ENCODE measurements at regions not wholly inside any gene's neighbourhood (a gene's known extent, or its start where the extent isn't known, plus 50 kb on each side); places are given as distances from the start of the nearest gene placed in this dataset.

DNA sequence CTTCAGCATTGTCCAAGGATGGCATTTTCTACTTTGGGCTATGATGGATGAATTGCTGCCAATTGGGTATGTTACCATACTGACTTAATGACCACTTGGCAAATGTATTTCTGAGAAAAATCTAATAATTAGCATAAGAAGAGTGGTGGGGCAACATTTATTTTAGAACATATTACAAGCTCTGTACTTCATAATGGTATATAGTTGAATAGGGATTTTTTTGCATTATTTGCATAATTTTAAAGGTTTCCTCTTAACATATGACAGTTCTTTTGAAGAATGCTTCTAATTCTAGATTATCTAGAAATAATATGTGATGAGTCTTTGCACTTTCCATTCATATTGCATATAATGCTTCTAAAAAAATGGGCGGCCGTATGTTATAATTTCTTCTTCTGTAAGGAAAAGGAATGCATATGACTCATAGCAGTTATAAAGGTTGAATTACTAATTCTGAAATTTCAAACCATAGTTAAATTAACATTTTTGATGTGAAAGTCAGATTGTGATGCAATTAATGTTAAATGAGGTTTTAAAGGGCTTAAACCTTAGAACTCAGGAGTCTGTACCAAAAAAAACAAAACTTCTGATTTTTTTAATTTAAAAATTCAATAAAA, 1652.3 kb upstream of the SLC39A10 start:
- Histone ChIP-seq H3K4me1 (replicated peaks) (no peaks in the 10 kb centered on the region), H3K36me3 (no peaks in the 10 kb centered on the region), H3K4me3 (no peak overlapping the region), H3K27me3 (replicated peaks) (no peaks in the 10 kb centered on the region), H3K9me3 (replicated peaks) (no peaks in the 10 kb centered on the region; the same call in 1 of the 2 replicates), H3K27ac (no peak overlapping the region)
- no peak for DNase-seq (ENCODE audit: low read depth in 1 of 2, low spot score in 2 of 2)

DNA sequence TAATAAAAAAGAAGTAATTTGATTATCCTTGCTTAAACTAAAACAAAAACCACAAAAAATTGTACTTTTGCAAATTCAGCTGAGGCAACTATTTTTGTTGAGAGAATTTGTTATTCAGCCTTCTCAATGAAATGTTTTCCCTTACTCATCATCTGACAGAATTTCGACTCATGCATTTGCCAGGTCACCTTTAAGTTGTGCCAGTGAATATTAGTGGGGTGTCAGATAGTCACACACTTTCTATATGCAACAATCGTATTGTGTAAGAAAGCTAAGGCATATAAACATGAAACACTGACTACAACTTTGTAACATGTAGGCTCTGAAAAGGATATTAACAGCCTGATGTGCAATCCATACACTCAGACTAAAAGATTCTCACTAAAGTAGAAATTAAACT, 1653.1 kb upstream of the SLC39A10 start:
- Histone ChIP-seq H3K27ac (no peak overlapping the region), H3K27me3 (replicated peaks) (no peaks in the 10 kb centered on the region), H3K4me1 (replicated peaks) (no peaks in the 10 kb centered on the region), H3K9me3 (replicated peaks) (no peaks in the 10 kb centered on the region; the same call in 1 of the 2 replicates), H3K4me3 (no peak overlapping the region), H3K36me3 (no peaks in the 10 kb centered on the region)
- no peak for DNase-seq (ENCODE audit: low read depth in 1 of 2, low spot score in 2 of 2)

DNA sequence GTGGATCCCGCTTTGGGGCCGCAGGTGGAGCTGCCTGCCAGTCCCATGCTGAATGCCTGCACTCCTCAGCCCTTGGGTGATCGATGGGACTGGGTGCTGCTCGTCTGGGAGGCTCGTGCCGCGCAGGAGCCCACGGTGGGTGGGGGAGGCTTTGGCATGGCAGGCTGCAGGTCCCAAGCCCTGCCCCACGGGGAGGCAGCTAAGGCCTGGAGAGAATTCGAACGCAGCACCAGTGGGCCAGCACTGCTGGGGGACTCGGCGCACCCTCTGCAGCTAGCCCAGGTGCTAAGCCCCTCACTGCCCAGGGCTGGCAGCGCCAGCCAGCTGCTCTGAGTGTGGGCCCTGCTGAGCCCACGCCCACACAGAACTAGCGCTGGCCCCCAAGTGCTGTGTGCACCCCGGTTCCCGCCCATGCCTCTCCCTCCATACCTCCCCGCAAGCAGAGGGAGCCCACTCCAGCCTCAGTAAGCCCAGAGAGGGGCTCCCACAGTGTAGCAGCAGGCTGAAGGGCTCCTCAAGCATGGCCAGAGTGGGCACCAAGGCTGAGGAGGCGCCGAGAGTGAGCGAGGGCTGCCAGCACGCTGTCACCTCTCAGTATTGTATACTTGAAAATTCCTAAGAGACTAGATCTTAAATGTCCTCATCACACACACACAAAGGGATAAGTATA, 1654.2 kb upstream of the SLC39A10 start:
- H3K27me3 ChIP-seq (replicated peaks) = no peaks in the 10 kb centered on the region
- H3K4me3 ChIP-seq = no peak overlapping the region
- DNase-seq (ENCODE audit: low read depth in 1 of 2, low spot score in 2 of 2) = no peak
- H3K4me1 ChIP-seq (replicated peaks) = no peaks in the 10 kb centered on the region
- H3K27ac ChIP-seq = no peak overlapping the region
- H3K9me3 ChIP-seq (replicated peaks) = no peaks in the 10 kb centered on the region; the same call in 1 of the 2 replicates
- no peaks in the 10 kb centered on the region for H3K36me3 ChIP-seq

DNA sequence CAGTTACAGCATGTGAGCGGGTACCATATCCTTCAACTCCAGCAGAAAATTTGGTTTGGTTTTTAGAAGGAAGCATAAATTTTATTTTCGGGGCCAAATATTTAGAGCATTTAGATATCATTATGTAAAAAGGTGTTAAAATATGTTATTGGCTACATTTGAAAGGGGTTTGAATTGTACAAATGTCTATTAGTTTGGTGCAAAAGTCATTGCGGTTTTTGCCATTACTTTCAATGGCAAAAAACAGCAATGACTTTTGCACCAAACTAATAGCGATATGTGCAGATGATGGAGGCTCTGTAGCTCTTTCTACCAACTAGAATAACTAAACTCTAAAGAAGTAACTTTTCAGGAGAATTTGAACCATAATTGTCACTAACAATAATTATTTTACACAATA, 1666.2 kb upstream of the SLC39A10 start:
- Histone ChIP-seq H3K4me3 (no peak overlapping the region), H3K36me3 (no peaks in the 10 kb centered on the region), H3K4me1 (replicated peaks) (no peaks in the 10 kb centered on the region), H3K27ac (no peak overlapping the region), H3K27me3 (replicated peaks) (no peaks in the 10 kb centered on the region), H3K9me3 (replicated peaks) (no peaks in the 10 kb centered on the region; the same call in 1 of the 2 replicates)
- DNase-seq (ENCODE audit: low read depth in 1 of 2, low spot score in 2 of 2) = no peak

DNA sequence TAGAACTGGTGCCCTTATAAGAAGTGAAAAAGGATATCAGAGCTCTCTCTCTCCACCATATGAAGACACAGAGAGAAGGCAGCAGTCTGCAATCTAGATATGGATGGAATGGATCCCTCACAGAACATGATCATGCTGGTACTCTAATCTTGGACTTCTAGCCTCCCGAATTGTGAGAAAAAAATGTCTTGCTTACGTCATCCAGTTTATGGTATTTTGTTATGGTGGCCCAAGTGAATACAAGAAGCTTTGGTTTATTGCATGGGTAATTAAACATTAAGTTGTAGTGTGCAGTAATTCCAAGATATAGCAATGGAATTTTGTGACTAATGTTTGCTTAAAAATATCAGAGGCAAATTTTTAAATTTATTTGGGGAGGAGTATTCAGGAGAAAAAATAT, 1667.4 kb upstream of the SLC39A10 start:
- no peak for DNase-seq (ENCODE audit: low read depth in 1 of 2, low spot score in 2 of 2)
- no peak overlapping the region for H3K27ac ChIP-seq
- no peaks in the 10 kb centered on the region for H3K36me3 ChIP-seq
- no peaks in the 10 kb centered on the region for H3K4me1 ChIP-seq (replicated peaks)
- no peaks in the 10 kb centered on the region for H3K27me3 ChIP-seq (replicated peaks)
- H3K4me3 ChIP-seq = no peak overlapping the region
- H3K9me3 ChIP-seq (replicated peaks) = no peaks in the 10 kb centered on the region; the same call in 1 of the 2 replicates

DNA sequence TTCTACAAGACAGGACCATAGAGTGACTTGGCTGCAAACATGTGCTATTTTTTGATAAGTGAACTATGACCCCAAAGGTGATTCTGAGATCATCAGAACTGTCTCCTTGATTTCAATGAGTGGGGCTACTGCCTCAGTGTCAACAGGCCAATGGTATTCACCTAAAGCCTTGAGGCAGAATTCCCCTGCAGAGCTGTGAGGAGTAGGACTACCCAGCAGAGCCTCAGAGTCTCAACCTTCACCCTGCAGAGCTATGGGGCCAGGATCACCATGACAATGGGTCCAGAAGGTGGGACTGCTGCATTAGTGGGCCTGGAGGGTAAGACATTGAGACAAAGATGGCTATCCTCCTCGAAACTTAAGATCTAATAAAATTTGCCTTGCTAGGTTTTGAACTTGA, 1668.2 kb upstream of the SLC39A10 start:
- H3K27ac ChIP-seq = no peak overlapping the region
- H3K27me3 ChIP-seq (replicated peaks) = no peaks in the 10 kb centered on the region
- H3K36me3 ChIP-seq = no peaks in the 10 kb centered on the region
- DNase-seq (ENCODE audit: low read depth in 1 of 2, low spot score in 2 of 2) = no peak
- no peak overlapping the region for H3K4me3 ChIP-seq
- H3K4me1 ChIP-seq (replicated peaks) = no peaks in the 10 kb centered on the region
- no peaks in the 10 kb centered on the region; the same call in 1 of the 2 replicates for H3K9me3 ChIP-seq (replicated peaks)

DNA sequence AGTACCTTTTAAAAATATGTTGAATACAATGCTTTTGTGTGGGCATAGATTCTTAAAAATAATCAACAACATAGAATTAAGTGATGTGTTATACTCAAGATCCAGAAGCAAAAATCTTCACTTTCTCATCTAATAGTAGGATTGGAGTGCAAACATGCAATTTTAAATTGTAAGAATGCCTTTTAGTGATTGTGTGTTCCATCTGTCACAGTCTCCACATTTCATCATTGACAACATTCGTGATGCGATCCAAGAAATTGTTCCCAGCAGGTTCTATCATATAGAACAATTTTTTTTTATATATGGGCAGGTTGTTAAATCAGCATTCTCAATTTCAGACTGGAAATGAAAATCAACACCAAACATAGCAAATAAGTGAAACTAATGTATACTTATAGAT, 1671.8 kb upstream of the SLC39A10 start:
- Histone ChIP-seq H3K36me3 (no peaks in the 10 kb centered on the region), H3K9me3 (replicated peaks) (no peaks in the 10 kb centered on the region; the same call in 1 of the 2 replicates), H3K4me1 (replicated peaks) (no peaks in the 10 kb centered on the region), H3K4me3 (no peak overlapping the region), H3K27me3 (replicated peaks) (no peaks in the 10 kb centered on the region), H3K27ac (no peak overlapping the region)
- no peak for DNase-seq (ENCODE audit: low read depth in 1 of 2, low spot score in 2 of 2)

DNA sequence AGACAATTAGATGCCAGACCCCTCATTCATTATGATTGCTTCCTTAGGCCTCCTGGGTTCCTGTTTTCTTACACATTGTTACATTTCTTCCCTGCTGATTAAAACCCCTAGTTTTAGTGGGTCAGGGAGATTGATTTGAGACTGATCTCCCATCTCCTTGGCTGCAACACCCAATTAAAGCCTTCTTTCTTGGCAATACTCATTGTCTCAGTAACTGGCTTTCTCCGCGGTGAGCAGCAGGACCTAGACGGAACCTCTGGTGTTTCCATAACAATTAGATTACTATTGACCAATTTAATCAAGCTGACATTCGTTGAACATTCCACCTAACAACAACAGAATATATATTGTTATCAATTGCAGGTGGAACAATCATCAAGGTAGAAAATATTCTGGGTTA, 1676.4 kb upstream of the SLC39A10 start:
- Histone ChIP-seq H3K27me3 (replicated peaks) (no peaks in the 10 kb centered on the region), H3K4me1 (replicated peaks) (no peaks in the 10 kb centered on the region), H3K36me3 (no peaks in the 10 kb centered on the region), H3K27ac (no peak overlapping the region), H3K9me3 (replicated peaks) (no peaks in the 10 kb centered on the region), H3K4me3 (no peak overlapping the region)
- DNase-seq (ENCODE audit: low read depth in 1 of 2, low spot score in 2 of 2) = no peak

DNA sequence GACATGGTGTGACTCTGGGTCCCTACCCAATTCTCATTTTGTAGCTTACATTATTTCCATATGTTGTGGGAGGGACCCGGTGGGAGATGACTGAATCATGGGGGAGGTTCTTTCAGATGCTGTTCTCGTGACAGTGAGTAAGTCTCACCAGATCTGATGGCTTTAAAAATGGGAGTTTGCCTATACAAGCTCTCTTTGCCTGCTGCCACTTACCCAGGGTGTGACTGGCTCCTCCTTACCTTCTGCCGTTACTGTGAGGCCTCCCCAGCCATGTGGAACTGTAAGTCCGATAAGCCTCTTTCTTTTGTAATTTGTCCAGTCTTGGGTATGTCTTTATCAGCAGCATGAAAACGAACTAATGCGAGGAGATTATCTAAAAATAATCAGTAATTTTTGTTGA, 1683.2 kb upstream of the SLC39A10 start:
- Histone ChIP-seq H3K27me3 (replicated peaks) (no peaks in the 10 kb centered on the region), H3K27ac (no peak overlapping the region), H3K9me3 (replicated peaks) (0 out of 2 replicates have a peak, but pooled peaks cover 3% of the 10 kb centered on the region), H3K4me1 (replicated peaks) (no peaks in the 10 kb centered on the region), H3K4me3 (no peak overlapping the region), H3K36me3 (no peaks in the 10 kb centered on the region)
- DNase-seq (ENCODE audit: low read depth in 1 of 2, low spot score in 2 of 2) = no peak

DNA sequence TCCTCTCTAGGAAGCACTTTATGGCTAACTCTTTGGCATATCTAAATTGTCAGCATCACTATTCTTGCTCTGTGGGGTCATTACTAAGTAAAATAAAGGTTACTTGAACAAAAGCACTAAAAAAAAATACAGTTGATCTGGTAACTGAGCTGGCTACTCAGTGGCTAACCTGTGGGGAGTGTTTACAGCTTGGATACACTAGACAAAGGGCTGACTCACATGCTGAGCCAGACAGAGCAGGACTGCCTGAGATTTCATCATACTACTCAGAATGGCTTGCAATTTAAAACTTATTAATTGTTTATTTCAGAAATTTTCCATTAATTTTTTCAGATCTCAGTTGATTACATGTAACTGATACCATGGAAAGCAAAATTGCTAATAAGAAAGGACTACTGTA, 1690.4 kb upstream of the SLC39A10 start:
- Histone ChIP-seq H3K36me3 (no peaks in the 10 kb centered on the region), H3K4me1 (replicated peaks) (no peaks in the 10 kb centered on the region), H3K27ac (no peak overlapping the region), H3K4me3 (no peak overlapping the region), H3K27me3 (replicated peaks) (no peaks in the 10 kb centered on the region), H3K9me3 (replicated peaks) (0 out of 2 replicates have a peak, but pooled peaks cover 3% of the 10 kb centered on the region)
- DNase-seq (ENCODE audit: low read depth in 1 of 2, low spot score in 2 of 2) = no peak

DNA sequence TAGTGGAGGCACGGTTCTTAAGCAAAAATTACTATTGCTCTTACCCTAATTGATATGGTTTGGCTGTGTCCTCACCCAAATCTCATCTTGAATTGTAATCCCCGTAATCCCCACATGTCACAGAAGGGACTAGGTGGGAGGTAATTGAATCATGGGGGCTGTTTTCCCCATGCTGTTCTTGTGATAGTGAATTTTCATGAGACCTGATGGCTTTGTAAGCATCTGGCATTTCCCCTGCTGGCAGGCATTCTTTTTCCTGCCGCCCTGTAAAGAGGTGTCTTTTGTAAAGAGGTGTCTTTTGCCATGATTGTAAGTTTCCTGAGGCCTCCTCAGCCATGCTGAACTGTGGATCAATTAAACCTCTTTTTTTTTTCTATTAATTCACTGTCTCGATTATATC, 1691.8 kb upstream of the SLC39A10 start:
- Histone ChIP-seq H3K9me3 (replicated peaks) (0 out of 2 replicates have a peak, but pooled peaks cover 3% of the 10 kb centered on the region), H3K27ac (no peak overlapping the region), H3K27me3 (replicated peaks) (no peaks in the 10 kb centered on the region), H3K4me1 (replicated peaks) (no peaks in the 10 kb centered on the region), H3K4me3 (no peak overlapping the region), H3K36me3 (no peaks in the 10 kb centered on the region)
- DNase-seq (ENCODE audit: low read depth in 1 of 2, low spot score in 2 of 2) = no peak

DNA sequence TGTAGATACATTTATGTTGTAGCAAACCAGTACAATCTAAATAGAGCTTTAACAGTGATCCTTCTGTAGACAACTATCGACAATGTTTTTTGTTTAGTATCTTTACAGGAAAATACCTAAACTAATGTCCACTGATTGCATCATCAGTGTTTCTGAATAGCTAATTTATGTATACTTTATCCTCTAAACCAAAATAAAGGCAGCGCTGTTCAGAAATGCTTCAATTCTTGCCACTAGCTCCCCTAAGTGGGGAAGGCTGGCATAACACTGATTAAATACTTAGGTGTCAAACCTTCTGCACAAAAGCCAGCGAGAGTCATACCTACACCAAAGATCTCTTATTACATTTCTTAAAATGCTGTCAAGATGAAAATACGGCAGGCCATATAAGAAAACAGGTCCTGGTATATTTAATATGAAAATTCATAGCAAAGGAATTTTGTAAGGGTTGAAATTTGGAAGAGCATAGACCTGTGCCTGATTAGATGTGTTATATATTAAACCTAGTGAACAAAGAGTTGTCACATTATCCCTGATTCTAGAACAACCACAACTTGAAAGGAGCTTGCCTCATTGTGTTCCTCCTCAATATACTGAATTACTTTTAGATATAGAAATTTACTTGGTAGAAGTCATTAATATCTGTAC, 1693.4 kb upstream of the SLC39A10 start:
- Histone ChIP-seq H3K27me3 (replicated peaks) (no peaks in the 10 kb centered on the region), H3K27ac (no peak overlapping the region), H3K4me1 (replicated peaks) (no peaks in the 10 kb centered on the region), H3K4me3 (no peak overlapping the region), H3K36me3 (no peaks in the 10 kb centered on the region), H3K9me3 (replicated peaks) (0 out of 2 replicates have a peak, but pooled peaks cover 3% of the 10 kb centered on the region)
- DNase-seq (ENCODE audit: low read depth in 1 of 2, low spot score in 2 of 2) = no peak

DNA sequence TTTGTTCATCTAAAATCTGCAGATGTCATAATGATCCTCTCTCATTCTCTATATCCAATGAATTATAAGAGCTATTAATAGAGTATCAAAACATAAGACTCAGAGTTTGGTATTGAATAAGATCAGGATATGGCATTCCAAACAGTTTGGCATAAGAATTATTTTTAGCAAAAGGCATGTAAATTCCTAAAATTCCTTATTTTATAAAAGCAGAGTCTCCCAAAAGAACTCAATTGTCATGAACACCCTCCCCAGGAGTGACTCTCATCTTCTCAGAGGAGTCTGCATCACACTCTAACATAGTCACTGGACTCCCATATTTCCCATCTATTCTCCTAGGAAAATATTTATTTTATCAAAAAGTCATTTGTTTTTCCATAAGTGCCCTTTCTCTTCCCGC, 1710.2 kb upstream of the SLC39A10 start:
- H3K27ac ChIP-seq = no peak overlapping the region
- DNase-seq (ENCODE audit: low read depth in 1 of 2, low spot score in 2 of 2) = no peak
- no peaks in the 10 kb centered on the region for H3K4me1 ChIP-seq (replicated peaks)
- H3K9me3 ChIP-seq (replicated peaks) = no peaks in the 10 kb centered on the region
- H3K36me3 ChIP-seq = no peaks in the 10 kb centered on the region
- no peak overlapping the region for H3K4me3 ChIP-seq
- H3K27me3 ChIP-seq (replicated peaks) = no peaks in the 10 kb centered on the region

DNA sequence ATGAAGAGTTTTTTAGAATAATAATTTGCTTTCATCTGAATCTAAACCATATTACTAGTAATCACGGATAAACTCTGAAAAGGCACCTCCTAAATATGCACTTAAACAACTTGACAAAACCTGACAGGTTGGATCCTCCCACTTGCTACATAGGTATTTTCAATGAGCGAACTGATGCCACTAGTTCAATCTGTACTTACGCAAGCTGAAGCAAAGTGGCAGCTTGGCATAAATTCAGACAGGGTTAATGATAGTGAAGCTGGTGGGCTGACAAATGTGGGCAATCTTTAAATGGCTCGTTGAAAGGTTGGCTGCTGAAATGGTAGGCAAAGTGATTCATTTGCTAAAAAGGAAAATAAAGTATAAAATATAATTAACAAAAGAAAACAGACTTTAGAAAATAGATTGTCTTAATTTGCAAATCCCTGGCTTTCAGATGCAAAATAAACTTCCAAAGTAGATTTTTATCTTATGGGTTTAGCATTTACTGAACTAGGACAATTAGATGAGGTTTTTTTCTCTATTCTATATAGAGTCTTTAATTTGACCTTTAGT, 1713.5 kb upstream of the SLC39A10 start:
- Histone ChIP-seq H3K27ac (no peak overlapping the region), H3K27me3 (replicated peaks) (no peaks in the 10 kb centered on the region), H3K4me1 (replicated peaks) (no peaks in the 10 kb centered on the region), H3K4me3 (no peak overlapping the region), H3K36me3 (no peaks in the 10 kb centered on the region), H3K9me3 (replicated peaks) (no peaks in the 10 kb centered on the region)
- no peak for DNase-seq (ENCODE audit: low read depth in 1 of 2, low spot score in 2 of 2)

Data from SJSA1 (cell line).